ENCODE measurements at regions not wholly inside any gene's neighbourhood (a gene's known extent, or its start where the extent isn't known, plus 50 kb on each side); places are given as distances from the start of the nearest gene placed in this dataset.

GRCh38 chr11:28526406-28526751, 418.2 kb downstream of the METTL15 start:
- H3K4me3 ChIP-seq = no peak overlapping the region
- TF ChIP-seq, protein P1, sequence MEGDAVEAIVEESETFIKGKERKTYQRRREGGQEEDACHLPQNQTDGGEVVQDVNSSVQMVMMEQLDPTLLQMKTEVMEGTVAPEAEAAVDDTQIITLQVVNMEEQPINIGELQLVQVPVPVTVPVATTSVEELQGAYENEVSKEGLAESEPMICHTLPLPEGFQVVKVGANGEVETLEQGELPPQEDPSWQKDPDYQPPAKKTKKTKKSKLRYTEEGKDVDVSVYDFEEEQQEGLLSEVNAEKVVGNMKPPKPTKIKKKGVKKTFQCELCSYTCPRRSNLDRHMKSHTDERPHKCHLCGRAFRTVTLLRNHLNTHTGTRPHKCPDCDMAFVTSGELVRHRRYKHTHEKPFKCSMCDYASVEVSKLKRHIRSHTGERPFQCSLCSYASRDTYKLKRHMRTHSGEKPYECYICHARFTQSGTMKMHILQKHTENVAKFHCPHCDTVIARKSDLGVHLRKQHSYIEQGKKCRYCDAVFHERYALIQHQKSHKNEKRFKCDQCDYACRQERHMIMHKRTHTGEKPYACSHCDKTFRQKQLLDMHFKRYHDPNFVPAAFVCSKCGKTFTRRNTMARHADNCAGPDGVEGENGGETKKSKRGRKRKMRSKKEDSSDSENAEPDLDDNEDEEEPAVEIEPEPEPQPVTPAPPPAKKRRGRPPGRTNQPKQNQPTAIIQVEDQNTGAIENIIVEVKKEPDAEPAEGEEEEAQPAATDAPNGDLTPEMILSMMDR (IDR thresholded peaks at IDR 0.05) = no peak
- H3K27ac ChIP-seq = no peak overlapping the region
- H3K36me3 ChIP-seq = no peaks in the 10 kb centered on the region
- H3K27me3 ChIP-seq = no peaks in the 10 kb centered on the region
- H3K9me3 ChIP-seq = peaks cover 4 to 9% of the 10 kb centered on the region in 2 donors
- H3K4me1 ChIP-seq = no peaks in the 10 kb centered on the region
- DNase-seq (ENCODE audit: low spot score) = no peak

GRCh38 chr11:28525636-28526405, 417.6 kb downstream of the METTL15 start:
- DNase-seq (ENCODE audit: low spot score) = no peak
- H3K9me3 ChIP-seq = peaks cover 4 to 9% of the 10 kb centered on the region in 2 donors
- H3K4me3 ChIP-seq = no peak overlapping the region
- no peak overlapping the region for H3K27ac ChIP-seq
- H3K4me1 ChIP-seq = no peaks in the 10 kb centered on the region
- no peaks in the 10 kb centered on the region for H3K27me3 ChIP-seq
- TF ChIP-seq, protein P1 (IDR thresholded peaks at IDR 0.05) = no peak
- H3K36me3 ChIP-seq = no peaks in the 10 kb centered on the region

GRCh38 chr11:28524098-28524497, 415.9 kb downstream of the METTL15 start:
- no peaks in the 10 kb centered on the region for H3K36me3 ChIP-seq
- no peaks in the 10 kb centered on the region for H3K27me3 ChIP-seq
- TF ChIP-seq, protein P1 (IDR thresholded peaks at IDR 0.05) = no peak
- H3K27ac ChIP-seq = no peak overlapping the region
- no peak overlapping the region for H3K4me3 ChIP-seq
- no peaks in the 10 kb centered on the region for H3K4me1 ChIP-seq
- H3K9me3 ChIP-seq = peaks cover 4 to 9% of the 10 kb centered on the region in 2 donors
- no peak for DNase-seq (ENCODE audit: low spot score)

DNA sequence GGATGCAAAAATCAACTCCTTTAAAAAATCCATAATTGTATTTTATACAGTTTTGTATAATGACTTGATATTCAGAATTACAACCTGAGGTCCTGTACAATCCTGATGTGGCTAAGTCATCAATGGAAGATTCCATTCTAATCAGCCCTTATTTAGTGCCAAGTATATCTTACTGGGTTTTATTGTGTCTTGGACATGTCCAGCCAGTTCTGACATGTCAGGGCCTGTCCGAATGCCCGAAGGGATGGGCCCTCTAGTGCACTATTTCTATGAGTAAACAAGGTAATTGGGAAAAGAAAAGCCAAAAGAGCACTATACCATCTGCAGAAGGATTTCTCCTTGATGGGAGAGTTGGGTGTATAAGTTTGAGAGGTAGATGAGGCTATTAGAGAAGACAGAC, 412.9 kb downstream of the METTL15 start:
- Histone ChIP-seq H3K4me3 (no peak overlapping the region), H3K36me3 (no peaks in the 10 kb centered on the region), H3K27ac (no peak overlapping the region), H3K9me3 (peaks cover 1 to 3% of the 10 kb centered on the region in 2 donors), H3K27me3 (no peaks in the 10 kb centered on the region), H3K4me1 (no peaks in the 10 kb centered on the region)
- DNase-seq (ENCODE audit: low spot score) = no peak
- TF ChIP-seq, protein P1 (IDR thresholded peaks at IDR 0.05) = no peak

GRCh38 chr11:28520291-28520690, 412.1 kb downstream of the METTL15 start:
- H3K4me3 ChIP-seq = no peak overlapping the region
- TF ChIP-seq, protein P1 (IDR thresholded peaks at IDR 0.05) = no peak

GRCh38 chr11:28518825-28519224, 410.6 kb downstream of the METTL15 start:
- TF ChIP-seq, protein P1 (IDR thresholded peaks at IDR 0.05) = no peak
- Histone ChIP-seq H3K27me3 (no peaks in the 10 kb centered on the region), H3K4me1 (no peaks in the 10 kb centered on the region), H3K36me3 (no peaks in the 10 kb centered on the region), H3K4me3 (no peak overlapping the region), H3K9me3 (no peaks in the 10 kb centered on the region), H3K27ac (no peak overlapping the region)
- DNase-seq (ENCODE audit: low spot score) = no peak

More at GRCh38 chr11:28520291-28520690, 412.1 kb downstream of the METTL15 start:
- H3K27ac ChIP-seq = no peak overlapping the region
- DNase-seq (ENCODE audit: low spot score) = no peak
- H3K36me3 ChIP-seq = no peaks in the 10 kb centered on the region
- no peaks in the 10 kb centered on the region for H3K4me1 ChIP-seq
- H3K27me3 ChIP-seq = no peaks in the 10 kb centered on the region
- H3K9me3 ChIP-seq = no peaks in the 10 kb centered on the region

Measured in right atrium auricular region (tissue), 2 donors.